ENCODE measurements at regions not wholly inside any gene's neighbourhood (a gene's known extent, or its start where the extent isn't known, plus 50 kb on each side); places are given as distances from the start of the nearest gene placed in this dataset.

- H3K9me3 ChIP-seq (ENCODE audit: control insufficient read depth, low read length): no peaks in the 10 kb centered on the region
- H3K36me3 ChIP-seq (ENCODE audit: control insufficient read depth in 1 of 2, insufficient read depth in 2 of 2, low read length in 1 of 2): no peaks in the 10 kb centered on the region
- no peaks in the 10 kb centered on the region for H3K27me3 ChIP-seq (ENCODE audit: control insufficient read depth in 1 of 2, insufficient read depth in 2 of 2, low read length in 1 of 2)
- H3K4me3 ChIP-seq (ENCODE audit: low read length in 2 of 2): no peak overlapping the region
- DNase-seq (no peak), ATAC-seq (ENCODE audit: low FRiP score) (no peak)
- intact Hi-C loops (cut with DNase I): loop anchor here in 1 of 2 donors (5.0 kb wide), 2 partner anchors 42 to 127 kb away; partner anchors contain the start of gene CHSY1
- 74 to 77% methylated on average over 10 of the region's 10 CpGs for WGBS, 2 donors
- no peaks in the 10 kb centered on the region for H3K4me1 ChIP-seq (ENCODE audit: control insufficient read depth in 1 of 2, insufficient read depth in 2 of 2, low read length in 2 of 2)
- no peak overlapping the region for H3K27ac ChIP-seq (ENCODE audit: low read depth in 1 of 2, low read length in 2 of 2)
These were observed 127.0 kb downstream of the CHSY1 start for GRCh38 chr15:101124731-101125451.

- Histone ChIP-seq H3K36me3 (ENCODE audit: control insufficient read depth in 1 of 2, insufficient read depth in 2 of 2, low read length in 1 of 2) (no peaks in the 10 kb centered on the region), H3K27me3 (ENCODE audit: control insufficient read depth in 1 of 2, insufficient read depth in 2 of 2, low read length in 1 of 2) (no peaks in the 10 kb centered on the region), H3K4me3 (ENCODE audit: low read length in 2 of 2) (no peak overlapping the region), H3K9me3 (ENCODE audit: control insufficient read depth, low read length) (no peaks in the 10 kb centered on the region), H3K27ac (ENCODE audit: low read depth in 1 of 2, low read length in 2 of 2) (no peak overlapping the region), H3K4me1 (ENCODE audit: control insufficient read depth in 1 of 2, insufficient read depth in 2 of 2, low read length in 2 of 2) (no peaks in the 10 kb centered on the region)
- DNase-seq: peak in 1 of 2 donors; percentile 49
- intact Hi-C loops (cut with DNase I): loop anchor here in 1 of 2 donors (5.0 kb wide), 1 partner anchor 129 kb away; the partner anchor contains the start of gene CHSY1
- WGBS, 2 donors: 94 to 95% methylated on average over 6 of the region's 6 CpGs
- no peak for ATAC-seq (ENCODE audit: low FRiP score)
These were observed 128.5 kb downstream of the CHSY1 start for GRCh38 chr15:101123222-101123910.

GRCh38 chr15:101122806-101123205 is 129.0 kb downstream of the CHSY1 start:
- H3K4me1 ChIP-seq (ENCODE audit: control insufficient read depth in 1 of 2, insufficient read depth in 2 of 2, low read length in 2 of 2): no peaks in the 10 kb centered on the region
- no peak overlapping the region for H3K27ac ChIP-seq (ENCODE audit: low read depth in 1 of 2, low read length in 2 of 2)
- DNase-seq (peak in 1 of 2 donors; percentile 62), ATAC-seq (ENCODE audit: low FRiP score) (no peak)
- no peaks in the 10 kb centered on the region for H3K27me3 ChIP-seq (ENCODE audit: control insufficient read depth in 1 of 2, insufficient read depth in 2 of 2, low read length in 1 of 2)
- no peak overlapping the region for H3K4me3 ChIP-seq (ENCODE audit: low read length in 2 of 2)
- intact Hi-C loops (cut with DNase I): loop anchor here (1.0 to 5.0 kb wide), 2 partner anchors 129 kb away; partner anchors contain the start of gene CHSY1 (in 2 of the 2)
- no peaks in the 10 kb centered on the region for H3K36me3 ChIP-seq (ENCODE audit: control insufficient read depth in 1 of 2, insufficient read depth in 2 of 2, low read length in 1 of 2)
- WGBS, 2 donors: 91 to 96% methylated on average over 8 of the region's 8 CpGs
- H3K9me3 ChIP-seq (ENCODE audit: control insufficient read depth, low read length): no peaks in the 10 kb centered on the region

- peak in 1 of 2 donors; percentile 59 for DNase-seq
- Histone ChIP-seq H3K9me3 (ENCODE audit: control insufficient read depth, low read length) (no peaks in the 10 kb centered on the region), H3K4me1 (ENCODE audit: control insufficient read depth in 1 of 2, insufficient read depth in 2 of 2, low read length in 2 of 2) (no peaks in the 10 kb centered on the region), H3K27ac (ENCODE audit: low read depth in 1 of 2, low read length in 2 of 2) (no peak overlapping the region), H3K36me3 (ENCODE audit: control insufficient read depth in 1 of 2, insufficient read depth in 2 of 2, low read length in 1 of 2) (no peaks in the 10 kb centered on the region), H3K27me3 (ENCODE audit: control insufficient read depth in 1 of 2, insufficient read depth in 2 of 2, low read length in 1 of 2) (no peaks in the 10 kb centered on the region), H3K4me3 (ENCODE audit: low read length in 2 of 2) (no peak overlapping the region)
- WGBS, 2 donors: 85 to 87% methylated on average over 7 to 11 of the region's 11 CpGs
- intact Hi-C loops (cut with DNase I): loop anchor here (1.0 to 5.0 kb wide), 2 partner anchors 130 kb away; partner anchors contain the start of gene CHSY1 (in 2 of the 2)
- peak; percentile 17 for ATAC-seq (ENCODE audit: low FRiP score)
These were observed 129.6 kb downstream of the CHSY1 start for GRCh38 chr15:101122266-101122665.

GRCh38 chr15:101121511-101122090 is 130.2 kb downstream of the CHSY1 start:
- no peaks in the 10 kb centered on the region for H3K4me1 ChIP-seq (ENCODE audit: control insufficient read depth in 1 of 2, insufficient read depth in 2 of 2, low read length in 2 of 2)
- ATAC-seq (ENCODE audit: low FRiP score) (peak; percentile 89), DNase-seq (peak; percentile 90 to 91)
- no peaks in the 10 kb centered on the region for H3K36me3 ChIP-seq (ENCODE audit: control insufficient read depth in 1 of 2, insufficient read depth in 2 of 2, low read length in 1 of 2)
- 2% methylated on average over 26 of the region's 26 CpGs for WGBS, 2 donors
- intact Hi-C loops (cut with DNase I): loop anchor here (1.0 to 5.0 kb wide), 2 partner anchors 131 kb away; partner anchors contain the start of gene CHSY1 (in 2 of the 2)
- no peaks in the 10 kb centered on the region for H3K27me3 ChIP-seq (ENCODE audit: control insufficient read depth in 1 of 2, insufficient read depth in 2 of 2, low read length in 1 of 2)
- no peaks in the 10 kb centered on the region for H3K9me3 ChIP-seq (ENCODE audit: control insufficient read depth, low read length)
- peak overlapping the region in 1 of 2 donors; percentile 0 for H3K4me3 ChIP-seq (ENCODE audit: low read length in 2 of 2)
- peak overlapping the region in 1 of 2 donors; percentile 50 for H3K27ac ChIP-seq (ENCODE audit: low read depth in 1 of 2, low read length in 2 of 2)

- peak in 1 of 2 donors; percentile 77 for DNase-seq
- no peaks in the 10 kb centered on the region for H3K27me3 ChIP-seq (ENCODE audit: control insufficient read depth in 1 of 2, insufficient read depth in 2 of 2, low read length in 1 of 2)
- peak overlapping the region in 1 of 2 donors; percentile 50 for H3K27ac ChIP-seq (ENCODE audit: low read depth in 1 of 2, low read length in 2 of 2)
- no peaks in the 10 kb centered on the region for H3K36me3 ChIP-seq (ENCODE audit: control insufficient read depth in 1 of 2, insufficient read depth in 2 of 2, low read length in 1 of 2)
- no peaks in the 10 kb centered on the region for H3K4me1 ChIP-seq (ENCODE audit: control insufficient read depth in 1 of 2, insufficient read depth in 2 of 2, low read length in 2 of 2)
- intact Hi-C loops (cut with DNase I): loop anchor here in 1 of 2 donors (5.0 kb wide), 1 partner anchor 131 kb away; the partner anchor contains the start of gene CHSY1
- 24 to 48% methylated on average over 16 to 19 of the region's 19 CpGs for WGBS, 2 donors
- ATAC-seq (ENCODE audit: low FRiP score): peak; percentile 20
- no peaks in the 10 kb centered on the region for H3K9me3 ChIP-seq (ENCODE audit: control insufficient read depth, low read length)
- no peak overlapping the region for H3K4me3 ChIP-seq (ENCODE audit: low read length in 2 of 2)
These were observed 130.9 kb downstream of the CHSY1 start for GRCh38 chr15:101120987-101121386.

- Histone ChIP-seq H3K9me3 (ENCODE audit: control insufficient read depth, low read length) (no peaks in the 10 kb centered on the region), H3K4me1 (ENCODE audit: control insufficient read depth in 1 of 2, insufficient read depth in 2 of 2, low read length in 2 of 2) (no peaks in the 10 kb centered on the region), H3K27ac (ENCODE audit: low read depth in 1 of 2, low read length in 2 of 2) (no peak overlapping the region), H3K27me3 (ENCODE audit: control insufficient read depth in 1 of 2, insufficient read depth in 2 of 2, low read length in 1 of 2) (no peaks in the 10 kb centered on the region), H3K4me3 (ENCODE audit: low read length in 2 of 2) (no peak overlapping the region), H3K36me3 (ENCODE audit: control insufficient read depth in 1 of 2, insufficient read depth in 2 of 2, low read length in 1 of 2) (no peaks in the 10 kb centered on the region)
- no peak for ATAC-seq (ENCODE audit: low FRiP score)
- intact Hi-C loops (cut with DNase I): loop anchor here in 1 of 2 donors (5.0 kb wide), 1 partner anchor 132 kb away; the partner anchor contains the start of gene CHSY1
- DNase-seq: peak in 1 of 2 donors; percentile 57
- 89 to 92% methylated on average over 6 of the region's 6 CpGs for WGBS, 2 donors
These were observed 131.4 kb downstream of the CHSY1 start for GRCh38 chr15:101120473-101120872.

All from aorta (tissue), 5 donors.